ENCODE measurements at regions not wholly inside any gene's neighbourhood (a gene's known extent, or its start where the extent isn't known, plus 50 kb on each side); places are given as distances from the start of the nearest gene placed in this dataset.

DNA sequence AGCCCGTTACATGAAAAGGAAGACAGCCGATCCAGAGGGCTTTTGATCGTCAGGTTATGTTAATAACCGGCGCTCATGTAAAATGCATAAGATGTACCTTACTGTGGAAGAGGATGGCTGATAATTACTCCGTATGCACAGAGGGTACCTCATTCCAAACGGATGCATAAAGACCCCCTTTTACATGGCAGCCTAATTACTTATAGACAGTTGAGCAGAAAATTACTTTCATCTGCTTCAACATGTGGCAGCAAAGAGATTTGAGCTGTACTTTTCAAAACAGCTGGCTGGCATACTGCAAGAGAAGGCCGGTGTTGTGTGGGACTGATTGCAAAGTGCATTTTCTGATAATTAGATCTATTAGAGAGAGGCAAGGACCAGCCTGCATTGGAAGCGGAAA is 103.4 kb downstream of the SHOX start:
- Histone ChIP-seq H2AK9ac (replicated peaks; ENCODE audit: low read depth, low read length, poor library complexity) (no peak overlapping the region), H2AFZ (replicated peaks; ENCODE audit: low read length, poor library complexity) (no peak overlapping the region), H3K27ac (ENCODE audit: insufficient read depth, low read length) (no peak overlapping the region), H4K5ac (ENCODE audit: low read depth, low read length) (no peak overlapping the region), H4K20me1 (ENCODE audit: insufficient read depth, low read length) (no peaks in the 10 kb centered on the region), H3K79me1 (ENCODE audit: low read depth in 1 of 2, low read length in 2 of 2) (no peaks in the 10 kb centered on the region), H2BK15ac (ENCODE audit: low read depth, low read length) (no peak overlapping the region), H3K4me2 (ENCODE audit: low read depth, low read length) (no peak overlapping the region), H4K91ac (ENCODE audit: insufficient read depth, low read depth, low read length) (no peak overlapping the region), H3K9me1 (ENCODE audit: insufficient read depth, low read length) (no peaks in the 10 kb centered on the region), H3K9ac (ENCODE audit: low read depth, low read length) (no peak overlapping the region), H3K4me3 (ENCODE audit: insufficient read depth, low read depth, low read length) (no peak overlapping the region), H2BK20ac (ENCODE audit: low read depth, low read length) (no peak overlapping the region), H3K18ac (ENCODE audit: low read depth, low read length) (no peak overlapping the region), H3K9me3 (ENCODE audit: control insufficient read depth, insufficient read depth, low read length) (peaks cover 21% of the 10 kb centered on the region), H3K4ac (ENCODE audit: low read depth, low read length) (no peak overlapping the region), H3K4me1 (ENCODE audit: control insufficient read depth, insufficient read depth, low read length) (no peaks in the 10 kb centered on the region), H3K36me3 (ENCODE audit: control insufficient read depth, insufficient read depth, low read length) (no peaks in the 10 kb centered on the region), H4K8ac (ENCODE audit: low read depth in 2 of 2, low read length in 2 of 2) (no peak overlapping the region), H2BK120ac (ENCODE audit: low read depth, low read length) (no peak overlapping the region), H3K27me3 (ENCODE audit: control insufficient read depth, insufficient read depth, low read length) (no peaks in the 10 kb centered on the region), H3K56ac (ENCODE audit: extremely low read depth, insufficient read depth, low read length) (no peak overlapping the region), H2AK5ac (ENCODE audit: low read depth, low read length) (no peak overlapping the region), H3K23ac (ENCODE audit: low read depth, low read length) (no peak overlapping the region), H2BK5ac (ENCODE audit: low read depth, low read length, poor library complexity, severe bottlenecking) (no peak overlapping the region), H3K14ac (replicated peaks; ENCODE audit: low read depth, low read length) (no peak overlapping the region)
- 93% methylated on average over 3 of the region's 9 CpGs; no CpG with 5 or more reads in 1 of the 2 experiments for WGBS, 2 experiments (ENCODE audit: extremely low coverage in 2 of 2, insufficient read length in 1 of 2)
- ChIA-PET CTCF (no interaction called here), POLR2A (ENCODE audit: unreplicated experiment) (no interaction called here)
- TF ChIP-seq FOS (IDR thresholded peaks at IDR 0.05; ENCODE audit: low read depth, low read length), result no peak
- TF ChIP-seq, protein P1, sequence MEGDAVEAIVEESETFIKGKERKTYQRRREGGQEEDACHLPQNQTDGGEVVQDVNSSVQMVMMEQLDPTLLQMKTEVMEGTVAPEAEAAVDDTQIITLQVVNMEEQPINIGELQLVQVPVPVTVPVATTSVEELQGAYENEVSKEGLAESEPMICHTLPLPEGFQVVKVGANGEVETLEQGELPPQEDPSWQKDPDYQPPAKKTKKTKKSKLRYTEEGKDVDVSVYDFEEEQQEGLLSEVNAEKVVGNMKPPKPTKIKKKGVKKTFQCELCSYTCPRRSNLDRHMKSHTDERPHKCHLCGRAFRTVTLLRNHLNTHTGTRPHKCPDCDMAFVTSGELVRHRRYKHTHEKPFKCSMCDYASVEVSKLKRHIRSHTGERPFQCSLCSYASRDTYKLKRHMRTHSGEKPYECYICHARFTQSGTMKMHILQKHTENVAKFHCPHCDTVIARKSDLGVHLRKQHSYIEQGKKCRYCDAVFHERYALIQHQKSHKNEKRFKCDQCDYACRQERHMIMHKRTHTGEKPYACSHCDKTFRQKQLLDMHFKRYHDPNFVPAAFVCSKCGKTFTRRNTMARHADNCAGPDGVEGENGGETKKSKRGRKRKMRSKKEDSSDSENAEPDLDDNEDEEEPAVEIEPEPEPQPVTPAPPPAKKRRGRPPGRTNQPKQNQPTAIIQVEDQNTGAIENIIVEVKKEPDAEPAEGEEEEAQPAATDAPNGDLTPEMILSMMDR (conservative IDR thresholded peaks at IDR 0.05; ENCODE audit: low read depth, low read length), result no peak
- no peak for TF ChIP-seq SMC3 (IDR thresholded peaks at IDR 0.05; ENCODE audit: low read depth, low read length)
- no peak for TF ChIP-seq RCOR1 (IDR thresholded peaks at IDR 0.05; ENCODE audit: insufficient replicate concordance, low read length)
- TF ChIP-seq POLR2A (IDR thresholded peaks at IDR 0.05; ENCODE audit: low read depth, low read length), result no peak
- no peak for TF ChIP-seq CEBPB (IDR thresholded peaks at IDR 0.05; ENCODE audit: low read depth, low read length)
- TF ChIP-seq, protein P2, sequence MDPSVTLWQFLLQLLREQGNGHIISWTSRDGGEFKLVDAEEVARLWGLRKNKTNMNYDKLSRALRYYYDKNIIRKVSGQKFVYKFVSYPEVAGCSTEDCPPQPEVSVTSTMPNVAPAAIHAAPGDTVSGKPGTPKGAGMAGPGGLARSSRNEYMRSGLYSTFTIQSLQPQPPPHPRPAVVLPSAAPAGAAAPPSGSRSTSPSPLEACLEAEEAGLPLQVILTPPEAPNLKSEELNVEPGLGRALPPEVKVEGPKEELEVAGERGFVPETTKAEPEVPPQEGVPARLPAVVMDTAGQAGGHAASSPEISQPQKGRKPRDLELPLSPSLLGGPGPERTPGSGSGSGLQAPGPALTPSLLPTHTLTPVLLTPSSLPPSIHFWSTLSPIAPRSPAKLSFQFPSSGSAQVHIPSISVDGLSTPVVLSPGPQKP (IDR thresholded peaks at IDR 0.05; ENCODE audit: borderline replicate concordance, low read depth, low read length), result no peak
- no peak for TF ChIP-seq NFE2L2 (IDR thresholded peaks at IDR 0.05; ENCODE audit: low read depth, low read length)
- no peak for TF ChIP-seq RAD21 (IDR thresholded peaks at IDR 0.05; ENCODE audit: low read length)
- no peak for TF ChIP-seq MAZ (IDR thresholded peaks at IDR 0.05; ENCODE audit: borderline replicate concordance, low read depth, low read length)
- no peak for TF ChIP-seq CHD1 (IDR thresholded peaks at IDR 0.05; ENCODE audit: low read depth, low read length)
- no peak for TF ChIP-seq RFX5 (IDR thresholded peaks at IDR 0.05; ENCODE audit: low read depth, low read length)
- TF ChIP-seq MAFK (IDR thresholded peaks at IDR 0.05; ENCODE audit: low read depth, low read length), result no peak
- no peak for TF ChIP-seq MXI1 (IDR thresholded peaks at IDR 0.05; ENCODE audit: borderline replicate concordance, low read depth, low read length)
- TF ChIP-seq, protein P3, sequence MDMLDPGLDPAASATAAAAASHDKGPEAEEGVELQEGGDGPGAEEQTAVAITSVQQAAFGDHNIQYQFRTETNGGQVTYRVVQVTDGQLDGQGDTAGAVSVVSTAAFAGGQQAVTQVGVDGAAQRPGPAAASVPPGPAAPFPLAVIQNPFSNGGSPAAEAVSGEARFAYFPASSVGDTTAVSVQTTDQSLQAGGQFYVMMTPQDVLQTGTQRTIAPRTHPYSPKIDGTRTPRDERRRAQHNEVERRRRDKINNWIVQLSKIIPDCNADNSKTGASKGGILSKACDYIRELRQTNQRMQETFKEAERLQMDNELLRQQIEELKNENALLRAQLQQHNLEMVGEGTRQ (IDR thresholded peaks at IDR 0.05; ENCODE audit: low read depth, low read length), result no peak
- TF ChIP-seq BHLHE40 (IDR thresholded peaks at IDR 0.05; ENCODE audit: low read depth, low read length), result no peak
- no TSS peak for BruUV-seq (replicated peaks)
- dilution Hi-C loops (cut with HindIII; ENCODE audit: low sequenced_read_pairs, unreplicated experiment) (no loop called here), in situ Hi-C loops (cut with MboI; ENCODE audit: low sequenced_read_pairs) (no loop called here), intact Hi-C loops (cut with micrococcal nuclease) (no loop called here)
- DNase-seq, result no peak
- ATAC-seq (ENCODE audit: low read depth), result no peak
